ENCODE measurements at regions not wholly inside any gene's neighbourhood (a gene's known extent, or its start where the extent isn't known, plus 50 kb on each side); places are given as distances from the start of the nearest gene placed in this dataset.

- no peak for TF ChIP-seq NR2C2 (IDR thresholded peaks at IDR 0.05; ENCODE audit: borderline replicate concordance, control insufficient read depth, insufficient read length, low read depth)
Observed at GRCh38 chr4:123249821-123250220, 146.8 kb upstream of the SPRY1 start (continued).

DNA sequence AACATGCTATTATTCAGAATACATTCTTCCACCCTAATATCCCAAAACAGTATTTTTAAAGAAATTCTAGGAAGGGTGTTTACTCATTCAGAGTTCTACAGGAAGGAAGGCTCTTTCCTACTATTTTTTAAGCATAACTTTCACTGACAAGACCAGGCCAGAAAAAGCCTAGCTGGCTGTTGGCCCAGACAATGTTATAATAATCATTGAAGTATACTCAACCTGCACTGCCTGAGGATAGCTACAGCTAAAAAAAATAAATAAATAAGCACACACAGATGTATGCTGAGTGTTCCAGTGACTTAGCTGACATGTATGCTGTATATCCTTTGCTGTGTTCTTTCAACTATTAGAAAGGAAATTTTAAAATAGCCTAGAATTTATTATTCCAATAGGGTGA lies 145.8 kb upstream of the SPRY1 start:
- no peaks in the 10 kb centered on the region for H3K79me2 ChIP-seq (ENCODE audit: control insufficient read depth, insufficient read depth, low read length)
- ChIA-PET CTCF (no interaction called here), RAD21 (ENCODE audit: unreplicated experiment) (no interaction called here), POLR2A (no interaction called here), SMC1A (ENCODE audit: uncharacterized antibody, unreplicated experiment) (no interaction called here)
- no peak overlapping the region for H2AFZ ChIP-seq (ENCODE audit: control insufficient read depth, low read depth, low read length)
- H3K36me3 ChIP-seq (ENCODE audit: control insufficient read depth in 2 of 2, insufficient read depth in 2 of 2, low read length in 1 of 2), result no peaks in the 10 kb centered on the region
- intact Hi-C loops (cut with micrococcal nuclease; ENCODE audit: unreplicated experiment) (no loop called here), in situ Hi-C loops (cut with MboI) (no loop called here)
- no peaks in the 10 kb centered on the region for H4K20me1 ChIP-seq (ENCODE audit: control insufficient read depth, insufficient read depth)
- no peaks in the 10 kb centered on the region for H3K9me3 ChIP-seq (replicated peaks; ENCODE audit: control insufficient read depth, insufficient read depth, low read length)
- no peaks in the 10 kb centered on the region for H3K4me1 ChIP-seq (ENCODE audit: control insufficient read depth, insufficient read depth, low read length)
- no peaks in the 10 kb centered on the region for H3K27me3 ChIP-seq (replicated peaks in 1 of 2; ENCODE audit: control insufficient read depth in 2 of 2, insufficient read depth in 2 of 2, low read length in 1 of 2)
- H3K27ac ChIP-seq (ENCODE audit: control insufficient read depth, insufficient read depth), result no peak overlapping the region
- TF ChIP-seq E4F1 (IDR thresholded peaks at IDR 0.05; ENCODE audit: borderline replicate concordance, partially characterized antibody) (no peak), PML (IDR thresholded peaks at IDR 0.05; ENCODE audit: low read length) (no peak), SRF (IDR thresholded peaks at IDR 0.05; ENCODE audit: low read depth in 2 of 2, low read length in 2 of 2) (no peak), YBX1 (IDR thresholded peaks at IDR 0.05) (no peak), ZSCAN29 (IDR thresholded peaks at IDR 0.05) (no peak), E2F4 (IDR thresholded peaks at IDR 0.05; ENCODE audit: low read depth, low read length) (no peak), POLR2AphosphoS5 (IDR thresholded peaks at IDR 0.05; ENCODE audit: low read length) (no peak), CHD2 (IDR thresholded peaks at IDR 0.05; ENCODE audit: borderline replicate concordance, low read depth, low read length) (no peak), USF2 (IDR thresholded peaks at IDR 0.05; ENCODE audit: borderline replicate concordance, low read depth, low read length) (no peak), CHD4 (IDR thresholded peaks at IDR 0.05) (no peak), TCF7 (IDR thresholded peaks at IDR 0.05; ENCODE audit: borderline replicate concordance) (no peak), MYB (IDR thresholded peaks at IDR 0.05; ENCODE audit: borderline replicate concordance, low read depth, low read length) (no peak)
- TF ChIP-seq, protein P1, sequence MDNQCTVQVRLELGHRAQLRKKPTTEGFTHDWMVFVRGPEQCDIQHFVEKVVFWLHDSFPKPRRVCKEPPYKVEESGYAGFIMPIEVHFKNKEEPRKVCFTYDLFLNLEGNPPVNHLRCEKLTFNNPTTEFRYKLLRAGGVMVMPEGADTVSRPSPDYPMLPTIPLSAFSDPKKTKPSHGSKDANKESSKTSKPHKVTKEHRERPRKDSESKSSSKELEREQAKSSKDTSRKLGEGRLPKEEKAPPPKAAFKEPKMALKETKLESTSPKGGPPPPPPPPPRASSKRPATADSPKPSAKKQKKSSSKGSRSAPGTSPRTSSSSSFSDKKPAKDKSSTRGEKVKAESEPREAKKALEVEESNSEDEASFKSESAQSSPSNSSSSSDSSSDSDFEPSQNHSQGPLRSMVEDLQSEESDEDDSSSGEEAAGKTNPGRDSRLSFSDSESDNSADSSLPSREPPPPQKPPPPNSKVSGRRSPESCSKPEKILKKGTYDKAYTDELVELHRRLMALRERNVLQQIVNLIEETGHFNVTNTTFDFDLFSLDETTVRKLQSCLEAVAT (IDR thresholded peaks at IDR 0.05), result no peak
- TF ChIP-seq, protein P2, sequence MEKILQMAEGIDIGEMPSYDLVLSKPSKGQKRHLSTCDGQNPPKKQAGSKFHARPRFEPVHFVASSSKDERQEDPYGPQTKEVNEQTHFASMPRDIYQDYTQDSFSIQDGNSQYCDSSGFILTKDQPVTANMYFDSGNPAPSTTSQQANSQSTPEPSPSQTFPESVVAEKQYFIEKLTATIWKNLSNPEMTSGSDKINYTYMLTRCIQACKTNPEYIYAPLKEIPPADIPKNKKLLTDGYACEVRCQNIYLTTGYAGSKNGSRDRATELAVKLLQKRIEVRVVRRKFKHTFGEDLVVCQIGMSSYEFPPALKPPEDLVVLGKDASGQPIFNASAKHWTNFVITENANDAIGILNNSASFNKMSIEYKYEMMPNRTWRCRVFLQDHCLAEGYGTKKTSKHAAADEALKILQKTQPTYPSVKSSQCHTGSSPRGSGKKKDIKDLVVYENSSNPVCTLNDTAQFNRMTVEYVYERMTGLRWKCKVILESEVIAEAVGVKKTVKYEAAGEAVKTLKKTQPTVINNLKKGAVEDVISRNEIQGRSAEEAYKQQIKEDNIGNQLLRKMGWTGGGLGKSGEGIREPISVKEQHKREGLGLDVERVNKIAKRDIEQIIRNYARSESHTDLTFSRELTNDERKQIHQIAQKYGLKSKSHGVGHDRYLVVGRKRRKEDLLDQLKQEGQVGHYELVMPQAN (conservative IDR thresholded peaks at IDR 0.05), result no peak
- H3K4me3 ChIP-seq, result no peak overlapping the region
- FAIRE-seq, result no peak
- BruUV-seq (replicated peaks), result no TSS peak
- no peak for DNase-seq (ENCODE audit: low read depth, low spot score)
- no peak overlapping the region for H3K9ac ChIP-seq (ENCODE audit: control insufficient read depth, insufficient read depth, low read length)
- no peak overlapping the region for H3K4me2 ChIP-seq (ENCODE audit: control insufficient read depth, insufficient read depth)
- no peak for ATAC-seq
